ENCODE measurements at regions not wholly inside any gene's neighbourhood (a gene's known extent, or its start where the extent isn't known, plus 50 kb on each side); places are given as distances from the start of the nearest gene placed in this dataset.
"Not testable (repeated sequence)": the region's sequence is repeated elsewhere in the genome, so short reads cannot be mapped to it uniquely, and the experiment has no call there.

GRCh38 chr22:48629631-48630432, 1197.8 kb downstream of the BRD1 start:
- DNase-seq, result no peak

- DNase-seq, result no peak
Measured at GRCh38 chr22:48628891-48629543, 1198.7 kb downstream of the BRD1 start.

- no peak for DNase-seq
Measured at GRCh38 chr22:48627966-48628365, 1199.7 kb downstream of the BRD1 start.

GRCh38 chr22:48627203-48627602, 1200.5 kb downstream of the BRD1 start:
- DNase-seq, result no peak

- no peak for DNase-seq
Measured at GRCh38 chr22:48624401-48624800, 1203.3 kb downstream of the BRD1 start.

- DNase-seq, result no peak
Measured at GRCh38 chr22:48622891-48623545, 1204.7 kb downstream of the BRD1 start.

- DNase-seq, result no peak
Measured at GRCh38 chr22:48621085-48621484, 1206.6 kb downstream of the BRD1 start.

GRCh38 chr22:48620460-48620859, 1207.2 kb downstream of the BRD1 start:
- DNase-seq, result not testable (repeated sequence)

GRCh38 chr22:48619721-48620120, 1208.0 kb downstream of the BRD1 start:
- no peak for DNase-seq

- no peak for DNase-seq
Measured at GRCh38 chr22:48618326-48618725, 1209.3 kb downstream of the BRD1 start.

- DNase-seq, result no peak
Measured at GRCh38 chr22:48616656-48617055, 1211.0 kb downstream of the BRD1 start.

GRCh38 chr22:48615171-48616008, 1212.3 kb downstream of the BRD1 start:
- DNase-seq, result no peak

GRCh38 chr22:48613566-48614200, 1214.0 kb downstream of the BRD1 start:
- no peak for DNase-seq

- no peak for DNase-seq
Measured at GRCh38 chr22:48612077-48612995, 1215.3 kb downstream of the BRD1 start.

- no peak for DNase-seq
Measured at GRCh38 chr22:48609279-48609865, 1218.3 kb downstream of the BRD1 start.

- no peak for DNase-seq
Measured at GRCh38 chr22:48607901-48608662, 1219.6 kb downstream of the BRD1 start.

- DNase-seq, result no peak
Measured at GRCh38 chr22:48606684-48607307, 1220.9 kb downstream of the BRD1 start.

- DNase-seq, result peak; percentile 16
Measured at GRCh38 chr22:48605856-48606481, 1221.7 kb downstream of the BRD1 start.

- no peak for DNase-seq
Measured at GRCh38 chr22:48605125-48605524, 1222.5 kb downstream of the BRD1 start.

Data from NCI-H2107 (cell line).